OCI-LY1 (cell line): ENCODE measurements at regions not wholly inside any gene's neighbourhood (a gene's known extent, or its start where the extent isn't known, plus 50 kb on each side); places are given as distances from the start of the nearest gene placed in this dataset.

ENCODE experiments used
- EZH2 ChIP-seq: fragments of 200-600 bp; sonication (generic), shearing (Covaris generic); IDR thresholded peaks from 2 replicates; pipeline ENCODE4 v1.8.0; 2017; ENCODE audit warnings: borderline replicate concordance, mixed run types, mild to moderate bottlenecking, antibody characterized with exemption, low read length, moderate library complexity, mixed read lengths
- TF ChIP-seq, protein P1 (sequence below): fragments of 200-600 bp; sonication (generic), shearing (Covaris generic); IDR thresholded peaks from 2 replicates; pipeline ENCODE4 v1.5.1; 2017; ENCODE audit warnings: mild to moderate bottlenecking, antibody characterized with exemption, low read length, moderate library complexity, mixed read lengths

DNA sequence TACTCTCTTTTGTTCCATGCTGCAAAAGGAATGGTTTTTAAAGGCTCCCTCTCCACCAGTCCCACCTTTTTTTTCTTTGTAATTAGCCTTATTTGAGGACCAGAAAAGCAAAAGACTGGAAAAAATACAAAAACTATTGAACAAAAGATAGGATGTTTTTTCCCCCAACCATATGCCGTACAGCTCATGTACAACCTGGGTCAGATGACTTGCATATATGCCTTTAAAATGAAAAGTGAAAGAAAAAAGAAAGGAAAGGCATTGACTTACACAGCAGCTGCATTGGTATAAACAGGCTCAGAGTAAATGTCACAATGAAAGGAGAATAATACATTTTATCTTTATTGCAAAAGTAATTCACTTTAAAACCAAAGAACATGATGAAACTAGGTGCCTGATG lies 69.5 kb upstream of the CMC1 start:
- TF ChIP-seq, protein P1, sequence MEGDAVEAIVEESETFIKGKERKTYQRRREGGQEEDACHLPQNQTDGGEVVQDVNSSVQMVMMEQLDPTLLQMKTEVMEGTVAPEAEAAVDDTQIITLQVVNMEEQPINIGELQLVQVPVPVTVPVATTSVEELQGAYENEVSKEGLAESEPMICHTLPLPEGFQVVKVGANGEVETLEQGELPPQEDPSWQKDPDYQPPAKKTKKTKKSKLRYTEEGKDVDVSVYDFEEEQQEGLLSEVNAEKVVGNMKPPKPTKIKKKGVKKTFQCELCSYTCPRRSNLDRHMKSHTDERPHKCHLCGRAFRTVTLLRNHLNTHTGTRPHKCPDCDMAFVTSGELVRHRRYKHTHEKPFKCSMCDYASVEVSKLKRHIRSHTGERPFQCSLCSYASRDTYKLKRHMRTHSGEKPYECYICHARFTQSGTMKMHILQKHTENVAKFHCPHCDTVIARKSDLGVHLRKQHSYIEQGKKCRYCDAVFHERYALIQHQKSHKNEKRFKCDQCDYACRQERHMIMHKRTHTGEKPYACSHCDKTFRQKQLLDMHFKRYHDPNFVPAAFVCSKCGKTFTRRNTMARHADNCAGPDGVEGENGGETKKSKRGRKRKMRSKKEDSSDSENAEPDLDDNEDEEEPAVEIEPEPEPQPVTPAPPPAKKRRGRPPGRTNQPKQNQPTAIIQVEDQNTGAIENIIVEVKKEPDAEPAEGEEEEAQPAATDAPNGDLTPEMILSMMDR = no peak
- TF ChIP-seq EZH2 = no peak
